ENCODE measurements at regions not wholly inside any gene's neighbourhood (a gene's known extent, or its start where the extent isn't known, plus 50 kb on each side); places are given as distances from the start of the nearest gene placed in this dataset.

DNA sequence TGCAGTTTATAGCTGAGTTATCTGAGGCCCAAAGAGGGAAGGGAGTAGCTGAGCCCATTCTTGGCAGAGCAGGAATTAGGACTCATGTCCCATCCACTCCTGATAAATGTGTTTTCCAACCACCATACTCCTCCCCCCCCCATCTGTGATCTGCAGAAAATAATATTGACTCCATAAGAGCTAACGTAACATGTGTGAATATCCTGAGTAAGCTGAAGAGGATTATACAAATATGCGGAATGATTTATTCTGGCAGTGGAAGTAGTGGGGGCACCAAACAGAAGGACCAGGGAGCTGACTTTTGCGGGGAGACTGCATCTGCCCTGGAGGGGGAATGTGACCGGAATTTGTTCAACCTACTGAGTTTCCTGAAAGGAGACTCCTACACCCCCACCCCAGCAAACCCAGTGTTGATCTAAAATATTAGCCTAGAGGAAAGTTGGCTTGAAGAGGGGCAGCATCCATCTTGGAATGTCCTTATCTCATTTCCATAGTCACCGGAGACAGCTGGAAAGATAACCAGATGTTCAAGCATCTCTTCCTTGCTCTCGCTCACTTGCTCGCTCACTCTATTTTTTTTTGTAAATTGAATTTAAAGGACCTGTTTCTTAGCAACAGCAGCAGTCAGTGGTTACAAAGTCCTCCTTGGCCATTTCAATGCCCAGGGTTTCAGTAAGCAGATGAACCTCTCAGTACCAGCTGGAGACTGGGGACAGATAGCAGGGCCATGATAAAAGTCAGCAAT, 114.7 kb downstream of the RPS24 start:
- TF ChIP-seq, protein P1, sequence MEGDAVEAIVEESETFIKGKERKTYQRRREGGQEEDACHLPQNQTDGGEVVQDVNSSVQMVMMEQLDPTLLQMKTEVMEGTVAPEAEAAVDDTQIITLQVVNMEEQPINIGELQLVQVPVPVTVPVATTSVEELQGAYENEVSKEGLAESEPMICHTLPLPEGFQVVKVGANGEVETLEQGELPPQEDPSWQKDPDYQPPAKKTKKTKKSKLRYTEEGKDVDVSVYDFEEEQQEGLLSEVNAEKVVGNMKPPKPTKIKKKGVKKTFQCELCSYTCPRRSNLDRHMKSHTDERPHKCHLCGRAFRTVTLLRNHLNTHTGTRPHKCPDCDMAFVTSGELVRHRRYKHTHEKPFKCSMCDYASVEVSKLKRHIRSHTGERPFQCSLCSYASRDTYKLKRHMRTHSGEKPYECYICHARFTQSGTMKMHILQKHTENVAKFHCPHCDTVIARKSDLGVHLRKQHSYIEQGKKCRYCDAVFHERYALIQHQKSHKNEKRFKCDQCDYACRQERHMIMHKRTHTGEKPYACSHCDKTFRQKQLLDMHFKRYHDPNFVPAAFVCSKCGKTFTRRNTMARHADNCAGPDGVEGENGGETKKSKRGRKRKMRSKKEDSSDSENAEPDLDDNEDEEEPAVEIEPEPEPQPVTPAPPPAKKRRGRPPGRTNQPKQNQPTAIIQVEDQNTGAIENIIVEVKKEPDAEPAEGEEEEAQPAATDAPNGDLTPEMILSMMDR (conservative IDR thresholded peaks at IDR 0.05; ENCODE audit: low read depth, low read length), result no peak
- TF ChIP-seq EZH2phosphoT487 (IDR thresholded peaks at IDR 0.05; ENCODE audit: borderline replicate concordance, low read length), result no peak
- no peak for TF ChIP-seq EZH2 (IDR thresholded peaks at IDR 0.05; ENCODE audit: low read length, unreplicated experiment)

All from PC-3 (cell line).